ENCODE measurements at regions not wholly inside any gene's neighbourhood (a gene's known extent, or its start where the extent isn't known, plus 50 kb on each side); places are given as distances from the start of the nearest gene placed in this dataset.

GRCh38 chr21:15152591-15152990, 87.8 kb upstream of the NRIP1 start:
- DNase-seq = no peak

GRCh38 chr21:15159382-15160020, 94.7 kb upstream of the NRIP1 start:
- no peak for DNase-seq

DNA sequence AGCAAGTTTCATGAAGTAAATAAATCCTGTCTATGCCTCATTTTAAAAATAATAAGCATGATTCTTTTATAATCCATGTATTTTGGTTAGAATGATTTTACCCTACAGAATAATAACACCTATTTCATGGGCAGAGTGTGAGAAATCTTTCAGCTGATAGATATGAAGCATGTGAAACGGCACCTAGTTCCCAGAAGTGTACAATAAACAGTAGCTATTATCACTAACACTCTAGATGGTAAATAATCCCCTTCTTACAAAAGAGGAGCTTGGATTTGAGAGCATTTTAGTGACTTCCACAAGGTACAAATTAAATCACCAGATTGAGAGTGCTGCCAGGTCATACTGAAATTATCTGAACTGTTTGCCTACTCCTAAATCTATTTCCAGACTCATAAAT, 95.3 kb upstream of the NRIP1 start:
- DNase-seq = no peak

DNA sequence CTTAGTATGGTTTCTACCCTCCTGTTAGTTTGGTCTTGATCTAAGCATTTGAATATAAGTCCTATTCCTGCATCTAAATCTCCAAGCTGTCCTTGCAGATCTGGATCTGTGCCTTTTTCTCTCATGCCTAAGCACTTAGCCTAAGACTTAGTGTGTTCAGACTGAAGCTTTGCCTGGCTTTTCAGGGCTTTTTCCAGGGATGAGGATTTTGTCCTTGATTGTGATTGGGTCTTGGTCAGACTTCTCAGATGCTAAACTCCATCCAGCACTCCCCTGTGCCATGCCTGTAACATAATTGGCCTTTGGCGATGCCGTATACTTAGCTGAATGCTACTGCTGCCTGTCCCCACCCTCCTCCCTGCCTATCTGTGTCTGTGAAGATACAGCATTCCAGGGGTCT, 98.1 kb upstream of the NRIP1 start:
- no peak for DNase-seq

DNA sequence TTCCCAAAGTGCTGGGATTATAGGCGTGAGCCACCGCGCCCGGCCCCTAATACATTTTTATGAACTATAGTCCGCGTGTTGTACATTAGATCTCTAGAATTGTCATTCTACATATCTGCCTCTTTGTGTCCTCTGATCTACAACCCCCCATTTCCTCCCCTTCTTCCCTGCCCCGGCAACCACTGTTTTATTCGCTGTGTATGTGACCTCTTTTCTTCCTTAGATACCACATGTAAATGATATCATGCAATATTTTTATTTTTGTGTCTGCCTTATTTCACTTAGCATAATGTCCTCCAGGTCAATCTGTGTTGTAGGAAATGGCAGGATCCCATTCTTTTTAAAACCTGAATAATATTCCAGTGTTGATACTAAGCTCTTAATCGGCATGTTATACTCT, 99.5 kb upstream of the NRIP1 start:
- DNase-seq = no peak

DNA sequence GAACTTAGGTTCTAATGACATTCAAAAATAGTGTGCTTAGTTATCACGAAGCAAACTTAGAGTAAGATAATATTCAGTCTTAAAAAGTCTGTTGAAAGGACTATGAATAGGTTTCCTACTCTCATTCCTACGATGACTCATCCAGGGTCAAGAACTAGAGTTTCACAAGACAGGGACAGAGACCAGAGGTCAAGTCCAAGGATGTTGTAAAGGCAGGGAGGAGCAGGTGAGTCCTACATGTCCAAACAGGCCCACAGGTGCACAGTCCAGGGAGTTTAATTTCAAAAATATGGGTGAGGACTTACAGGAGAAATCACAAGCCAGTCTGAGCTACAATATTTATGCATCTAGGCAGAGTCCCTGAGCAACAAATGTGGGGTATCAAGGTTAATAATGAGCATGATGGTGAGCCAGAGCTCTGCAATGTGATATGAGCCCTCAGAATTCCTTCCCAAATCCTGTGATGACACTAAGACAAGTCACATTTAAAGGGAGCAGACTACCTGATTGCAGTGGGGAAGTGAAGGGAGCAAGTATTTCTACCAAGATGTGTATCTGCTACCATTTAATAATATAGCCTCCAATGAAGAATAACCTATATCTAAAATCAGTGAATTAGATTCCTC, 100.0 kb upstream of the NRIP1 start:
- no peak for DNase-seq

DNA sequence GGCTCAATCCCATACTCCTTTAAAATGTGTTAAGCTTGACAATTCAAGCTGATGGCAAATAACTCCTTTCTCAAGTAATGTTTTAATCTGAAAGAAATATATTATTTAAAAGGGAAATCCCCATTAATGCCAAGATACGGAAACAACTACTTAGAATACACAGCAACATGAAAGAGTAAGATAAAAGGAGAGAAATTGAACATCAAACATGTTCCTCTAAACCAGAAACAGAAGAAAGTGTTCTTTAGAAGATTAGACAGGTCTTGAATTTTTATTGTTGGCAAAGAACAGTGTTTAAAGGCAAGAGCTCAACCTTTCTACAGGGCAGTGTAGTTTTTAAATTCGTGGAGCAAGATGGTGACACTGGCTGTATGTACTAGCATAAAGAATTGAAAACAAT, 105.8 kb upstream of the NRIP1 start:
- no peak for DNase-seq

DNA sequence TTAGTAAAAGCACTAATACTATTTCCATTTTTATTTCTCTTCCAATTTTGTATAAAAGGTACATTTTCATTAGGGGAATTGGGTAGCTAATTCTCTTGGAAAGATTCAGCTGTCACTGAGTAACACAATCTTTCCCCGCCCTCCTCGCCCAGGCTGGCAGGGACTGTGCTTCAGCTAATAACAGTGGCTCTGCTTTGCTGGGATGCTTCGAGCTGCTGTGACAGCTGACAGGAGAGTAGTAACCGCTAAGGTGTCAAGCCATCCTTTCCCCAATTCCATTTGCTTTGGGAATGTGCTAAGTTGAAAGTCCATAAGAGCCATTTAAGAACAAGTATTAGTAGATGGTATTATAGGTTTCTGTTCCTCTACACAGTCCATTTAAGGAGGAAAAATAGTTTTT, 106.7 kb upstream of the NRIP1 start:
- DNase-seq = no peak

- DNase-seq = no peak
These were observed 108.2 kb upstream of the NRIP1 start for GRCh38 chr21:15172963-15173362.

- DNase-seq = no peak
These were observed 110.1 kb upstream of the NRIP1 start for GRCh38 chr21:15174923-15175322.

DNA sequence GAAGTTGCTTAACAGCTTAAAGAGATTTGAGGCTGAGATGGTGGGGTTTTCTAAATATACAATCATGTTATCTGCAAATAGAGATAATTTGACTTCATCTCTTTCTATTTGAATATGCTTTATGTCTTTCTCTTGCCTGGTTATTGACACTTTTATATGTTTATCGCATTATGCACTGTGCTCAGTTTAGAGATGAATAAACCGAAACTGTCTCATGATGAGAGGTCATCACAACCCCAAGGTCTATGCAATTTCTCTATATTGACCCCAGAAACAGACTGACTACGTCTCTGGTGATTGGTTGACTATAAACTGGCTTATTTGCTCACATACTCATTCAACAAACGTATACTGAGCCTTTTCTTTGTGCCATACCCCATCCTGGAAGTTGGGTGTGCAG, 117.9 kb upstream of the NRIP1 start:
- DNase-seq = no peak

GRCh38 chr21:15183813-15184257, 119.0 kb upstream of the NRIP1 start:
- DNase-seq = no peak

- DNase-seq = no peak
These were observed 125.6 kb upstream of the NRIP1 start for GRCh38 chr21:15190412-15190811.

DNA sequence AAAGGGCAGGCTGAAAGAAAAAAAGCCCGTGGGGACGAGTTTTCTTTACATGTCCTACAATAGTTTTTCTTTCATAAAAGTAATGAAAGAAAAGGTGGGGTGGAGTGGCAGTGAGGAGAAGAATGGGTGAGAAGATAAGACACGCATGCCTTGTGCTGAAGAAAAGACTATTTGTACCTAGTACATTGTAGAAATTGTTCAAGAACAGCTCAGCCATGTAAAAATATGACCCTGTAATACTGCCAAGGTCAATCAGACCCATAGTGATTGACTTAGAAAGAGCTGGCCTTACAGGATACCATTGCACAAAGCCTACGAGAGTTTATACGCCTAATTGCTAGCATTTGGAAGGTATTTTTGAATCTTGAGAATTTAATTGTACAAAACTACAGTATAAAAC, 126.0 kb upstream of the NRIP1 start:
- no peak for DNase-seq

- DNase-seq = no peak
These were observed 126.5 kb upstream of the NRIP1 start for GRCh38 chr21:15191342-15191741.

GRCh38 chr21:15192243-15192642, 127.4 kb upstream of the NRIP1 start:
- DNase-seq = no peak

DNA sequence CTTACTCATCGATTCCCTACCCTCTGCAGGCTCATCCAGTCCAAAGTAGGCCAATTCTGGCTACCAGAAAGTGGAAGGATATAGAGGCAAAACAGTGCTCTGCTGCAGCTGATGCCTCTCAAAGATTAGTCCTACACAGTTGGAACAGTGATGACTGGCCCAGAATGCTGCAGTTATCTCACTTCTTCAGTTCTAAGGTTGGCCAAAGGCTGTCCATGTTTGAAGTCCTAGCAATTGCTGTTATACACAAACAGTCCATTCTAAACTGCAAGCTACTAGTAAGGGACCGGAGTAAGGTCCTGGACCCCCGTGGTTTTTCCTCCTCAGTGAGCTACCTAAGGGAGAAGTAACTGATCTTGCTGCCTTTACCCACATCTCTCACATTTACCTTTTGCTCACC, 129.1 kb upstream of the NRIP1 start:
- DNase-seq = no peak

DNA sequence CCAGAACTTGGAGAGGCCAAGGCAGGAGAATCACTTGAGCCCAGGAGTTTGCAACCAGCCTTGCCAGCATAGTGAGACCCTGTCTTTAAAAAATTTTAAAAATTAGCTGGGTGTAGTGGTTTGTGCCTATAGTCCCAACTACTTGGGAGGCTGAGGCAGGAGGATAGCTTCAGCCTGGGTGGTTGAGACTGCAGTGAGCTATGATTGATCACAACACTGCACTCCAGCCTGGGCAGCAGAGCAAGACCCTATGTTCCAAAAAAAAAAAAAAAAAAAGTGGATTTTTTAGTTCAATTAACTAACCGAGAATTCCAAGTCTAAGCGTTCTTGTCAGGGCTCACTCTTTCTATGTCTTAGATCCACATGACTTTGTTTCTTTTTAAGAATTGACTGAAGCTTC, 130.3 kb upstream of the NRIP1 start:
- no peak for DNase-seq

DNA sequence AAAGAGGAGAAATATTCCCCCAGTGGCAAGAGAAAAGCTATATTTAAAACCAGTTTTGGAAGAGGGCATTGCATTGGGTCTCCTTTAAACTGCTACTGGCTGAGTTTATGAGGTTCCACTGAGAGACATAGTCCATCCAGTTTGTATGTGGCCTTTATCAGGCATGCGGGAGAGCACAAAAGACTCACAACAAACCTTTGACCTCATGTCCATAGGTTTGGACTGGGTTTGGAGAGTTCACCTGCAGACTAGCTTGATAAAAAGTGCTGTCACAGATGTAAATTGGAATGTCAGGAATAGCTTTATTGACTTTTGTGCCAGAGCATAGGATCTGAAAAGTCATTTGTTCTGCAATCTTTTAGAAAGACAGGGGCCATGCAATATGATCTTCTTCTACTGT, 131.0 kb upstream of the NRIP1 start:
- DNase-seq = no peak

DNA sequence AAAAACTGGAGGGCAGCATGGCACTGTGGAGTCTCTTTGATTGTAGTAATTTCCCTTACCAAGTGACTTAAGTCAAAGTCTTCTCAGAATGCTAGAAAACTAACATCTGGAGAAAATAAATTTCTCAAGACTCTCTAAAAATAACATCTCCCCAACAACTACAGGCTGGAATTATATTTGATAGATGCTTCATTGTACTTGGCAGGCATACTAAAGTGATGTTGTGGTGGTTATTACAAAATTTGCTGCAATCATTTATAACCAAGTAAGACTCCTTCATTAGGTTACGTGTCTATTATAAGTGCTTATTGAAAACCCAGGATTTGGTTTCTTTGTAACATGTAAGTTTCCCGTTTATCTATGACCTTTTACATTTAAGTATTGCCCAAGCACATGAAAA, 132.9 kb upstream of the NRIP1 start:
- no peak for DNase-seq

DNA sequence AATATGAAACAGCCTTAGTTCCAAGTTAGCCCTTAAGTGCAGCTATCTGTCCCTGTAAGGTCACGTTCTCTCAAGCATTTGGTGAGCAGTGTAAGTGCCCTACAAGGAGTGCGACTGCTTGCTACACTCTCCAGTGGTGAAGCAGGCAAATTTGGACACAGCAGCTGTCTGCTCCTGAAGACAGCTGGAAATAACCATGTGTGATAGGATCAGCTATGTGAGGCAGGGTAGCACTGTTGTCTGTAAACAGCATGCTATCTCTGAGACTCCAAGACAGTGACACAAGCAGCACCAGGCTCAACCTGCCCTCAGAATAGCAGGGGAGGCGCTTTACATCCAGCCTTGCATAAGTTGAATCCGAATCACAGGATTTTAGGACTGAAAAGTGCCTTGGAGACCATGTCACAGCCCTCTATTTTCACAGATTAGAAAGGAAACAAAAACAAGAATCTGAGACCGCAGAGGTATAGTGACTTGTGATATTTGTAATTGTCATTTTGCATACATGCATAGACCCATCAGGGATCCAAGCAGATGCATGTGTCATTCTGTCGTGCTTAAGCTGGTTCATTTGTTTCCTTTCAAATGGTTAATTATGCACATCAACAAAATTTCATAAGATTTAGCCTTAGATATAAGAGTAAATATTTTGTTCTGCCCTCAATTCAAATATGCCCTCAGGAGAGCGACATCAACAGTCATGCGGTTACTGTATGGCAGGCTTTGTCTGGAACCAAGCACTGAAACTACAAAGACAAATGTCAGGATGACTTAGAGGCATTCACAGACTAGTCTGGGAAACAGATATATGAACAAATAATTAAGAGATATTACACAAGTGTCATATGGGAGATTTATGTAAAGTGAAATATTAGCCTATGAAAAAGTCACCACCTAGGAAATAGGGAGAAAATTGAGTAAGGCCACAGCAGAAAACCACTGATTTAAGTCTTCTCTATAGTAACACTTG, 134.9 kb upstream of the NRIP1 start:
- DNase-seq = no peak

GRCh38 chr21:15203740-15204139, 138.9 kb upstream of the NRIP1 start:
- DNase-seq = no peak

DNA sequence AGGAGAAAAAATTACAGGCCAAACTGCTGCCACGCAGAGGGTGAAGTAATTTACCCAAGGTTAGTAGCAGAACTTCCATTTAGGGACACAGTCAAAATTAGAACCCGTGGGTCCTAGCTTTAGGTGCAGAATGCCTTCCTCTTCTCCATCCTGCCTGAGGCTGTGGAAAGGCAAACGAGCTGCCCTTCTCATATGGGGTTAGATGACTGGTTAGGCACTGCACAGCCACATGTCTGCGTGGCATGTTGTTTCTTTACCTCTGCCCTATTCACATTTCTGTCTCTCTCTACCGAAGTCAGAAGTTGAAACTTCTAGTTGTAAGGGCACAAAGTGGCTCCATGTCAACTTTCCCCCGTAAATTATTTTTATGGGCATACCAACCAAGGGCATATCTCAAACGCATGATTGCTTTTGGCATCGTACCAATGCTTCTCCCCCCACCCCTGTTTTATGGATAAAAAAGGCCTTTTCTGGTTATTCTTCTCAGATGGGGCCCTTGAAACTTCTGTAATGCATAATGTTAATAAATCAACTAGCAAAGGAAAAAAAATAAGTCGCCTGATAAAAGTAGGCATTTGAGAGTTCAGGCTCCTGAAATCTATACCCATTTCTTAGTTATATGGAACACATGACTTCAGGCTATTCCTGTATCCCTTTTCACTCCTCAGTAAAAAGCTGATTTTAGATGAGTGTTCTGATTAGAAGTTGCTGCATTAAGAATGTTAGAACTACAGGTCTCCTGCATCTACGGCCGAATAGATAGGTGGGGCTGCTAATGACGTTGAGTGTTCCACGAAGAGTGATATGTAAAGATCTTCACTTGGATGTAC, 139.6 kb upstream of the NRIP1 start:
- DNase-seq = no peak
